Astrocyte (in vitro differentiated cells and primary cell): ENCODE measurements at regions not wholly inside any gene's neighbourhood (a gene's known extent, or its start where the extent isn't known, plus 50 kb on each side); places are given as distances from the start of the nearest gene placed in this dataset.
"Not testable (repeated sequence)": the region's sequence is repeated elsewhere in the genome, so short reads cannot be mapped to it uniquely, and the experiment has no call there.

Source experiments
- DNase-seq: peaks from one replicate; pipeline ENCODE4 v3.0.0-alpha.2; 2010; ENCODE audit warnings: low read depth
- FAIRE-seq: peaks from 2 replicates; lab custom pipeline; 2011; peaks lifted over from hg19 to GRCh38; lab: Jason Lieb, UNC
- H2AFZ ChIP-seq: 2 replicates; pipeline ENCODE4 v1.6.0; 2012; ENCODE audit warnings: low read depth, low read length, inconsistent platforms
- H3K27ac ChIP-seq: 2 replicates; pipeline ENCODE4 v1.5.1; 2011; ENCODE audit warnings: low read depth, low read length, inconsistent platforms
- H3K27me3 ChIP-seq: 2 replicates; pipeline ENCODE4 v1.6.0; 2011; ENCODE audit warnings: low read length, inconsistent platforms; ENCODE audit not compliant: insufficient read depth
- H3K36me3 ChIP-seq: 2 replicates; pipeline ENCODE4 v1.5.1; 2011; ENCODE audit warnings: low read length, inconsistent platforms; ENCODE audit not compliant: insufficient read depth
- H3K4me1 ChIP-seq: 2 replicates; pipeline ENCODE4 v1.5.1; 2011; ENCODE audit warnings: low read length, inconsistent platforms; ENCODE audit not compliant: insufficient read depth
- H3K4me2 ChIP-seq: 2 replicates; pipeline ENCODE4 v1.6.0; 2012; ENCODE audit warnings: low read length, inconsistent platforms
- H3K4me3 ChIP-seq: 2 replicates; pipeline ENCODE4 v1.5.1; 2011; ENCODE audit warnings: low read depth, mild to moderate bottlenecking, low read length, inconsistent platforms; ENCODE audit not compliant: insufficient read depth
- H3K79me2 ChIP-seq: 2 replicates; pipeline ENCODE4 v1.6.0; 2012; ENCODE audit warnings: mild to moderate bottlenecking, low read length, inconsistent platforms; ENCODE audit not compliant: insufficient read depth
- H3K9ac ChIP-seq: 2 replicates; pipeline ENCODE4 v1.6.0; 2012; ENCODE audit warnings: mild to moderate bottlenecking, low read length, inconsistent platforms
- H3K9me3 ChIP-seq: 2 replicates; pipeline ENCODE4 v1.5.1; 2012; ENCODE audit warnings: low read depth, mild to moderate bottlenecking, low read length, inconsistent platforms; ENCODE audit not compliant: insufficient read depth
- H4K20me1 ChIP-seq: 2 replicates; pipeline ENCODE4 v1.6.0; 2012; ENCODE audit warnings: low read length, inconsistent platforms; ENCODE audit not compliant: insufficient read depth
- H3K27ac Mint-ChIP-seq: one replicate; pipeline ENCODE4 v1.8.0; 2021; ENCODE audit warnings: mild to moderate bottlenecking, mixed read lengths; ENCODE audit not compliant: unreplicated experiment
- H3K27me3 Mint-ChIP-seq: one replicate; pipeline ENCODE4 v1.8.0; 2021; ENCODE audit warnings: low read depth, mixed read lengths; ENCODE audit not compliant: unreplicated experiment
- H3K36me3 Mint-ChIP-seq: one replicate; pipeline ENCODE4 v1.8.0; 2021; ENCODE audit warnings: low read depth, mixed read lengths; ENCODE audit not compliant: unreplicated experiment
- H3K4me1 Mint-ChIP-seq: one replicate; pipeline ENCODE4 v1.8.0; 2021; ENCODE audit warnings: low read depth, mixed read lengths; ENCODE audit not compliant: unreplicated experiment
- H3K4me3 Mint-ChIP-seq: one replicate; pipeline ENCODE4 v1.8.0; 2021; ENCODE audit warnings: mild to moderate bottlenecking, moderate library complexity, mixed read lengths; ENCODE audit not compliant: unreplicated experiment
- H3K9me3 Mint-ChIP-seq: one replicate; pipeline ENCODE4 v1.8.0; 2021; ENCODE audit warnings: mild to moderate bottlenecking, mixed read lengths; ENCODE audit not compliant: unreplicated experiment
- EZH2 ChIP-seq: IDR thresholded peaks from 2 replicates; pipeline ENCODE4 v1.6.1; 2012; ENCODE audit warnings: mild to moderate bottlenecking, low read length, inconsistent platforms; ENCODE audit not compliant: insufficient read depth
- TF ChIP-seq, protein P1 (sequence below): IDR thresholded peaks from 2 replicates; pipeline ENCODE4 v1.5.1; 2011; ENCODE audit warnings: low read depth, mild to moderate bottlenecking, inconsistent platforms, low read length, moderate library complexity; ENCODE audit not compliant: insufficient read depth

- FAIRE-seq (no peak), DNase-seq (no peak)
- Histone ChIP-seq H3K79me2 (no peaks in the 10 kb centered on the region), H3K9me3 (no peaks in the 10 kb centered on the region), H3K4me1 (no peaks in the 10 kb centered on the region), H3K36me3 (no peaks in the 10 kb centered on the region), H3K27ac (no peak overlapping the region), H4K20me1 (no peaks in the 10 kb centered on the region), H2AFZ (no peak overlapping the region), H3K9ac (no peak overlapping the region), H3K4me2 (no peak overlapping the region), H3K4me3 (no peak overlapping the region), H3K27me3 (no peaks in the 10 kb centered on the region)
- Mint-ChIP-seq H3K27ac (no peak overlapping the region), H3K9me3 (no peaks in the 10 kb centered on the region), H3K27me3 (no peaks in the 10 kb centered on the region), H3K4me1 (no peaks in the 10 kb centered on the region), H3K36me3 (no peaks in the 10 kb centered on the region), H3K4me3 (no peak overlapping the region)
- TF ChIP-seq, protein P1, sequence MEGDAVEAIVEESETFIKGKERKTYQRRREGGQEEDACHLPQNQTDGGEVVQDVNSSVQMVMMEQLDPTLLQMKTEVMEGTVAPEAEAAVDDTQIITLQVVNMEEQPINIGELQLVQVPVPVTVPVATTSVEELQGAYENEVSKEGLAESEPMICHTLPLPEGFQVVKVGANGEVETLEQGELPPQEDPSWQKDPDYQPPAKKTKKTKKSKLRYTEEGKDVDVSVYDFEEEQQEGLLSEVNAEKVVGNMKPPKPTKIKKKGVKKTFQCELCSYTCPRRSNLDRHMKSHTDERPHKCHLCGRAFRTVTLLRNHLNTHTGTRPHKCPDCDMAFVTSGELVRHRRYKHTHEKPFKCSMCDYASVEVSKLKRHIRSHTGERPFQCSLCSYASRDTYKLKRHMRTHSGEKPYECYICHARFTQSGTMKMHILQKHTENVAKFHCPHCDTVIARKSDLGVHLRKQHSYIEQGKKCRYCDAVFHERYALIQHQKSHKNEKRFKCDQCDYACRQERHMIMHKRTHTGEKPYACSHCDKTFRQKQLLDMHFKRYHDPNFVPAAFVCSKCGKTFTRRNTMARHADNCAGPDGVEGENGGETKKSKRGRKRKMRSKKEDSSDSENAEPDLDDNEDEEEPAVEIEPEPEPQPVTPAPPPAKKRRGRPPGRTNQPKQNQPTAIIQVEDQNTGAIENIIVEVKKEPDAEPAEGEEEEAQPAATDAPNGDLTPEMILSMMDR: no peak
- TF ChIP-seq EZH2: no peak
These were observed 385.9 kb downstream of the RAP2B start for GRCh38 chr3:153547970-153548369.

GRCh38 chr3:153549686-153550085, 387.7 kb downstream of the RAP2B start:
- not testable (repeated sequence) for FAIRE-seq, H2AFZ ChIP-seq, H3K4me1 Mint-ChIP-seq, H3K36me3 Mint-ChIP-seq, DNase-seq, H3K9ac ChIP-seq, H3K79me2 ChIP-seq, H3K4me2 ChIP-seq, H4K20me1 ChIP-seq, H3K27ac ChIP-seq, H3K27ac Mint-ChIP-seq, H3K4me3 ChIP-seq, H3K9me3 Mint-ChIP-seq, H3K36me3 ChIP-seq, H3K27me3 Mint-ChIP-seq, H3K4me3 Mint-ChIP-seq, H3K4me1 ChIP-seq, H3K27me3 ChIP-seq, H3K9me3 ChIP-seq

- H4K20me1 ChIP-seq: no peaks in the 10 kb centered on the region
- Mint-ChIP-seq H3K9me3 (no peaks in the 10 kb centered on the region), H3K27me3 (no peaks in the 10 kb centered on the region), H3K36me3 (no peaks in the 10 kb centered on the region), H3K4me3 (no peak overlapping the region), H3K27ac (no peak overlapping the region), H3K4me1 (no peaks in the 10 kb centered on the region)
- H3K4me1 ChIP-seq: no peaks in the 10 kb centered on the region
- no peak overlapping the region for H3K9ac ChIP-seq
- no peaks in the 10 kb centered on the region for H3K36me3 ChIP-seq
- H3K27me3 ChIP-seq: no peaks in the 10 kb centered on the region
- DNase-seq (no peak), FAIRE-seq (no peak)
- TF ChIP-seq EZH2: no peak
- TF ChIP-seq, protein P1: no peak
- H3K4me2 ChIP-seq: no peak overlapping the region
- no peaks in the 10 kb centered on the region for H3K79me2 ChIP-seq
- no peaks in the 10 kb centered on the region for H3K9me3 ChIP-seq
- no peak overlapping the region for H2AFZ ChIP-seq
- H3K27ac ChIP-seq: no peak overlapping the region
- no peak overlapping the region for H3K4me3 ChIP-seq
These were observed 389.7 kb downstream of the RAP2B start for GRCh38 chr3:153551536-153552285.
